CD4-positive, alpha-beta T cell treated with Interleukin-6 for 4 hours (primary cell): ENCODE measurements at regions not wholly inside any gene's neighbourhood (a gene's known extent, or its start where the extent isn't known, plus 50 kb on each side); places are given as distances from the start of the nearest gene placed in this dataset.

Experiments used
- DNase-seq: peaks from one replicate; pipeline ENCODE4 v3.0.0-alpha.2; 2020; ENCODE audit warnings: mixed read lengths

- no peak for DNase-seq
These were observed 493.1 kb downstream of the ZNF608 start for GRCh38 chr5:124253203-124253810.

DNA sequence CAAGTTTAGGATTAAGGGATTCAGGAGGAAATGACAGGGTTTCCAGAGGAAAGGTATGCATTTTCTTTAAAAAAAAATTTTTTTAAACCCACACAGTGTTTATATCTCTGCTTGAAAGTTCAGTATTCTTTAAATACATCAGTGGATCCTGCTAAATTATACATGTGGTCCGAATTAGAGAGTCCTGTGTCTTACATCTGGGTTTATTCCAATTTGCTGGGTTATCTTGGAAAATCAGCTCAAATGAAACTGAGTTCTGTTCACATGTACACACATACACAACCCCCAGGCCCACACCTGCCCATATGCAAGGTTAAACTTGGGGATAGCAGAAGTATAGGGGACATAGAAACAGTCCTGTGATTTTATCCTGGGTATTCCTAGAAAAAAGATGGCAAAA is 493.7 kb downstream of the ZNF608 start:
- no peak for DNase-seq

- no peak for DNase-seq
These were observed 494.2 kb downstream of the ZNF608 start for GRCh38 chr5:124252191-124252638.

GRCh38 chr5:124245276-124245675 is 501.2 kb downstream of the ZNF608 start:
- DNase-seq = no peak

DNA sequence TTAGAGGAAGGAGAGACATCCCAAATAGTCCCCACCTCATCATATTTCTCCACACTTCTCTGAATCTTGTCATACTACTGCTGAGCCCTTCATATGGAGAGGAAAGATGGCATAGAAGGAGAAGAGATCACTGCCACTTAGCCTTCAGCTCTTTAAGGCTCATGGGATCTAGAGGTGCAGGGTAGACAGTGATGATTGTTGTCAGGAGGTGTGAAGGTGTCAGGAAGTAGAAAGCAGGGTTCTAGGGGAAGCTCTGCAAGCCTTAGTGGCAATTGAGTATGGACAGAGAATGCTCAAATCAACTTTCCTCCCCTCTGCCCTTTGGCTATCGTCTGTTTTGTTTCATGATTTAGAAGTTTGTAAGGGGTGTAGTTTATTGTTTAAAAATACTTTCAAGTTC is 505.7 kb downstream of the ZNF608 start:
- no peak for DNase-seq

- DNase-seq = no peak
These were observed 506.9 kb downstream of the ZNF608 start for GRCh38 chr5:124239572-124239971.

DNA sequence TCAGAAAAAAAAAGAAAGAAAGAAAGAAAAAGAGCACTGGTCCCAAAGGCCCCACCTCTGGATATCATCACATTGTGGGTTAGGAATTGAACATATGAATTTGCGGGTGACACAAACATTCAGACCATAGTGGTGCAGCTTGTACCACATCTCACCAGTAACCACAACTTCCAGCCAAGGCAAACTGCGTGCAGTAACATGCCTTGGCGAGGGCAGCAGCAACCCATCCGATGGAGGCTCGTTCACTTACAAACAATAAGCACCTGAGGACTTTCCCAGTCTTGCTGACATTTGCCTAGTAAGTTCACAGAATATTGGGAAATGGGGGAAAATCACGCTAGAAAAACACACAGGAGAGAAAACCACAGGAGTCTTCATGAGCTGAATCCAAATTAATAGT is 508.1 kb downstream of the ZNF608 start:
- no peak for DNase-seq

- no peak for DNase-seq
These were observed 509.2 kb downstream of the ZNF608 start for GRCh38 chr5:124237206-124237695.

GRCh38 chr5:124236361-124237205 is 509.9 kb downstream of the ZNF608 start:
- DNase-seq = no peak

- DNase-seq = no peak
These were observed 510.9 kb downstream of the ZNF608 start for GRCh38 chr5:124235576-124235975.

- no peak for DNase-seq
These were observed 511.5 kb downstream of the ZNF608 start for GRCh38 chr5:124234770-124235562.

- DNase-seq = no peak
These were observed 512.2 kb downstream of the ZNF608 start for GRCh38 chr5:124234022-124234769.

GRCh38 chr5:124232515-124232914 is 513.9 kb downstream of the ZNF608 start:
- no peak for DNase-seq

DNA sequence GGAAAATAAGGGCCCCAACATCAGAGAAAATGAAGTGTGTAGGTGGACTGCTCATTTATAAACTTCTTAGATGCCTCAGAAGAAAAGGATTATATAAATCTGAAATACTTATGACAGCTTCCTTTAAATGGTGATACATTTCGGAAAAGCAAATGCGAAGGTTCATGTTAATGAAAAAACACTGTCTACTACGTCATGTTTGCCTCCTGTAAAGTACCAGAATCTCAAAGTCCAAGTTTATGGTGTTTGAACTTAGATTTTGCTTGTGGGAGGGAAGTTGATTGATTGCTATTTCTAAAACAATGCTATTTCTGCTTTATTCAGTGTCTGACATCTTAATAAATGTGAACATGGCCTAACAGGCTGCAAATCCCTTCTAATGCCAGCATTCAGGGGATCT is 514.6 kb downstream of the ZNF608 start:
- no peak for DNase-seq

DNA sequence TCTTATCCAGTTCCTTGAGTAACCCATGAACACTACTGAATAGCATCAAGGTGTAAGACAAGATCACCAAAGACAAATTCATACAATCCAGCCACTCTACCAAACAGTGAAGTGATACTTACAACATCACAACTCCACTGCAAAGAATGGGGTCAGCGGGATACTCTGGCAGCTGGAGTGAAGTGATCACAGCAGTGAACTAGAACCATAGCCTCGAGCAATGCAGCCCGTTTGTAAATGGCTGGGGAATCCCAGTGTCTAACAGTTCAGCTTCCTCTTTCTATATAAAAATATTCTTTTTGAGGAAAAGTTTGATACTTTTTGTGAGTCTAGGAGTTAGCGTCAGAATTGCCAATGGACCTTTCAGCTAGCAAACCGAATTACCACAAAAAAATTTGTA is 515.2 kb downstream of the ZNF608 start:
- no peak for DNase-seq

DNA sequence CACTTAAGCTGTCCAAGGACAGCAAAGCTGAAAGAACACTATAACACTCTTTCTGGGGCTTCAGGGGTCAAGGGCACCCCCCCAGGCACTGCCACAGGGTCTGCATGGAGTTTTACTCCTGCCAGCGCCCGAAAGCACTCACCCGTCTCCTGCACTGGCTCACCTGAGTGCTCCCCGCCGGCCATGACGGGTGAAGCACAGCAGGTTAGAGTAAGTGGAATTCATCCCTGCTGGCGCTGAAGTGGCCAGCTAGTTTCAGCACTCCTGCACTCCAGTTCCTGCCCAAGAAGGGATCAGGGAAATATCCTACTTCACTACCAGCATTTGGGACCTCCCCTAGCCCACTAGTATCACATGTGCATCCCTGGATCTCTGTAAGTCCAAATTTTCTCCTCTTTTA is 516.0 kb downstream of the ZNF608 start:
- no peak for DNase-seq

- no peak for DNase-seq
These were observed 517.1 kb downstream of the ZNF608 start for GRCh38 chr5:124229352-124229751.

DNA sequence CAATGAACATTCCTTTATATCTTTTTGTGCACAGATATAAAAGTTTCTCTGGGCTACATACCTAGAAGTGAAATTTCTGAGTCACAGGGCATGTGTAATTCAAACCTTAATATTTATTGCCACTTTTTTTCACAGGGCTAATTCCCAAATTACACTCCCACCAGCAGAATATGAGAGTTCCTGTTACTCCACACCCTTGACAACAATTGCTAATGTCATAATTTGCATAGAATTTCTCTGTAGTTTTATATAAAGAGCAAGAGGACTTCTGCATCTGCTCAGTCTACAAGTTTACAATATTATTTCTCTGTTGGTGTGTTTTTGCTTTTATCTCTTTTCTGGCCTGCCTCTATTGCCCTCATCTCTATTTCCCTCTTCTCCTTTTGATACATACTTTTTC is 518.5 kb downstream of the ZNF608 start:
- DNase-seq = no peak

- DNase-seq = no peak
These were observed 526.0 kb downstream of the ZNF608 start for GRCh38 chr5:124220418-124220817.

- DNase-seq = no peak
These were observed 533.5 kb downstream of the ZNF608 start for GRCh38 chr5:124212934-124213333.

DNA sequence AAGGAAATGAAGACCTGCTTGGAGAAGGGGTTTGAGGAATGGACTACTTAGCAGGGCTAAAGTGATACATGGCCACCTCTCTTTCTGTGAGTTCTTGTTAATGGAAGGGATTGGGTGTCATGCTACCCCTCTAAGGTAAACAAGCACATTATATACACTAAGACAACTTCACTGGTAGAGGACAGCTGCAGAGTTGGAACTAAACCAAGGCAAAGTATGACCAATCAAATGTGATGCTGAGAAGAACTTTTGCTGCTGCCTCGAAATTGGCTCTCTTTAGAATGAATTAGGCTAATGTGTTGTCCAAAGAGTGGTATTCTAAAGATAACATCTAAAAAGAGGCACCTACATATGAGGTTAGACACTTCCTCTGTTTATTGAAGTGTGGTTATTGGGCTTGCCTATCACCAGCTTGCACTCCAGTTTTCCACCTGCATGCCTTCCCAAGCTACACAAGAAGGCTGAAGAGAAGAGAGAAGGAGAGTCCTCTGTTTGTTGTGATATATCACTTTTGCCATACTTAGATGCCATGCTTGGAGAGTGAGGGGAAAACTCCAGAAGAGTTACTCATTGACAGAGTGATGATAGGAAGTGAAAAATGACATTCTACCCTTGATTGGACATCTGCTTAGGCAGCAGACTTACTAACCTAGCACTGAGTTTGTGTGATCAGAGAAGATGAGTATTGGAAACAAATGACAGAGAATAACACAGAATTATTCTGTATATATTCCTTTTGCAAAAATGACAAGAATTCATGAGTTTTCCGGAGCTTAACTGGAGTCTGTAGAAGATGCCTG is 536.1 kb downstream of the ZNF608 start:
- no peak for DNase-seq

DNA sequence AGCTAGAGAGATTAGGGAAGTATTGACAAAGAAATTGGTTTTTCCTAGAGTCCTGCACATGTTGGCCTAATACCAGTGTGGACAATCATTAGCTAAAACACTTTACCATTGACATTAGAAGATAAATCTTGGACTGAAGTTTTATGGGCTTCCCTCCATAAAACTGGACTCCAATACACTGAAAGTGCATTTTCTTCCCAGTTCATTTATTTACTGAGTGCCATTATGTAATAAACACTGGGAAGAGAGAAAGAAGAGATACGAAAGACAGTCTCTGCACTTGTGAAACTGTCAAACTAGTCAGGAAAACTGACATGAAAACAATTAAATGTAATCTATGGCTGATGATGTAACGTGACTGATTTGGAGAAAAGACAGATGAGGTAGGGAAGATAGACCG is 539.3 kb downstream of the ZNF608 start:
- DNase-seq = no peak
